Mononuclear cell (primary cell): ENCODE measurements at regions not wholly inside any gene's neighbourhood (a gene's known extent, or its start where the extent isn't known, plus 50 kb on each side); places are given as distances from the start of the nearest gene placed in this dataset.
"Not testable (repeated sequence)": the region's sequence is repeated elsewhere in the genome, so short reads cannot be mapped to it uniquely, and the experiment has no call there.

ENCODE experiments used
- H3K27me3 ChIP-seq: 2 replicates; pipeline ENCODE4 v1.6.0; 2011; ENCODE audit warnings: low read length, control low read depth; ENCODE audit not compliant: insufficient read depth
- H3K4me1 ChIP-seq: 2 replicates; pipeline ENCODE4 v1.5.1; 2011; ENCODE audit warnings: mild to moderate bottlenecking, low read length, control low read depth; ENCODE audit not compliant: insufficient read depth
- H3K4me3 ChIP-seq: 2 replicates; pipeline ENCODE4 v1.5.1; 2011; ENCODE audit warnings: mild to moderate bottlenecking, low read length, moderate library complexity
- H3K9me3 ChIP-seq: 2 replicates; pipeline ENCODE4 v1.5.1; 2011; ENCODE audit warnings: low read depth, mild to moderate bottlenecking, control low read depth, low read length

GRCh38 chr6:109251839-109252238 lies 130.4 kb downstream of the CD164 start:
- Histone ChIP-seq H3K27me3 (no peaks in the 10 kb centered on the region), H3K4me1 (no peaks in the 10 kb centered on the region), H3K4me3 (no peak overlapping the region), H3K9me3 (no peaks in the 10 kb centered on the region)

- not testable (repeated sequence) for H3K9me3 ChIP-seq, H3K4me3 ChIP-seq, H3K27me3 ChIP-seq, H3K4me1 ChIP-seq
Observed at GRCh38 chr6:109250544-109251156, 131.6 kb downstream of the CD164 start.

GRCh38 chr6:109243863-109244825 lies 138.1 kb downstream of the CD164 start:
- peaks cover 46% of the 10 kb centered on the region for H3K4me1 ChIP-seq

GRCh38 chr6:109242925-109243324 lies 139.3 kb downstream of the CD164 start:
- H3K4me1 ChIP-seq: peaks cover 58% of the 10 kb centered on the region
- H3K4me3 ChIP-seq: no peak overlapping the region
- no peaks in the 10 kb centered on the region for H3K9me3 ChIP-seq
- no peaks in the 10 kb centered on the region for H3K27me3 ChIP-seq

More at GRCh38 chr6:109243863-109244825, 138.1 kb downstream of the CD164 start:
- Histone ChIP-seq H3K27me3 (no peaks in the 10 kb centered on the region), H3K9me3 (no peaks in the 10 kb centered on the region), H3K4me3 (no peak overlapping the region)

GRCh38 chr6:109242029-109242428 lies 140.2 kb downstream of the CD164 start:
- Histone ChIP-seq H3K4me1 (peaks cover 67% of the 10 kb centered on the region), H3K9me3 (no peaks in the 10 kb centered on the region), H3K4me3 (no peak overlapping the region), H3K27me3 (no peaks in the 10 kb centered on the region)

GRCh38 chr6:109241199-109241598 lies 141.1 kb downstream of the CD164 start:
- Histone ChIP-seq H3K4me1 (peaks cover 75% of the 10 kb centered on the region), H3K4me3 (no peak overlapping the region)

GRCh38 chr6:109240370-109241084 lies 141.7 kb downstream of the CD164 start:
- H3K4me3 ChIP-seq: no peak overlapping the region
- no peaks in the 10 kb centered on the region for H3K27me3 ChIP-seq
- no peaks in the 10 kb centered on the region for H3K9me3 ChIP-seq
- H3K4me1 ChIP-seq: peaks cover 82% of the 10 kb centered on the region

More at GRCh38 chr6:109241199-109241598, 141.1 kb downstream of the CD164 start:
- H3K9me3 ChIP-seq: no peaks in the 10 kb centered on the region
- H3K27me3 ChIP-seq: no peaks in the 10 kb centered on the region

GRCh38 chr6:109239651-109240321 lies 142.5 kb downstream of the CD164 start:
- no peaks in the 10 kb centered on the region for H3K9me3 ChIP-seq
- H3K4me1 ChIP-seq: peaks cover 83% of the 10 kb centered on the region
- no peak overlapping the region for H3K4me3 ChIP-seq
- no peaks in the 10 kb centered on the region for H3K27me3 ChIP-seq

- Histone ChIP-seq H3K27me3 (no peaks in the 10 kb centered on the region), H3K9me3 (no peaks in the 10 kb centered on the region), H3K4me3 (no peak overlapping the region), H3K4me1 (peaks cover 77% of the 10 kb centered on the region)
Observed at GRCh38 chr6:109239160-109239559, 143.1 kb downstream of the CD164 start.

- peaks cover 69% of the 10 kb centered on the region for H3K4me1 ChIP-seq
Observed at GRCh38 chr6:109238396-109238795, 143.1 kb downstream of the CEP57L1 start.

GRCh38 chr6:109237986-109238329 lies 142.7 kb downstream of the CEP57L1 start:
- peaks cover 65% of the 10 kb centered on the region for H3K4me1 ChIP-seq

More at GRCh38 chr6:109238396-109238795, 143.1 kb downstream of the CEP57L1 start:
- Histone ChIP-seq H3K9me3 (no peaks in the 10 kb centered on the region), H3K4me3 (no peak overlapping the region), H3K27me3 (no peaks in the 10 kb centered on the region)

GRCh38 chr6:109237077-109237985 lies 142.0 kb downstream of the CEP57L1 start:
- H3K9me3 ChIP-seq: no peaks in the 10 kb centered on the region
- no peaks in the 10 kb centered on the region for H3K27me3 ChIP-seq
- peaks cover 65% of the 10 kb centered on the region for H3K4me1 ChIP-seq
- H3K4me3 ChIP-seq: no peak overlapping the region

More at GRCh38 chr6:109237986-109238329, 142.7 kb downstream of the CEP57L1 start:
- Histone ChIP-seq H3K4me3 (no peak overlapping the region), H3K27me3 (no peaks in the 10 kb centered on the region), H3K9me3 (no peaks in the 10 kb centered on the region)

- Histone ChIP-seq H3K27me3 (no peaks in the 10 kb centered on the region), H3K4me3 (no peak overlapping the region), H3K9me3 (no peaks in the 10 kb centered on the region), H3K4me1 (peaks cover 58% of the 10 kb centered on the region)
Observed at GRCh38 chr6:109236115-109237076, 141.1 kb downstream of the CEP57L1 start.
